DOHH2 (cell line): ENCODE measurements at regions not wholly inside any gene's neighbourhood (a gene's known extent, or its start where the extent isn't known, plus 50 kb on each side); places are given as distances from the start of the nearest gene placed in this dataset.
"Not testable (repeated sequence)": the region's sequence is repeated elsewhere in the genome, so short reads cannot be mapped to it uniquely, and the experiment has no call there.

Experiments
- CTCF ChIP-seq: fragments of 200-600 bp; sonication (generic); IDR thresholded peaks from one replicate; pipeline ENCODE4 v1.5.1; 2014; ENCODE audit warnings: antibody characterized with exemption, mild to moderate bottlenecking, low read depth, low read length; ENCODE audit not compliant: poor library complexity, severe bottlenecking
- EZH2phosphoT487 ChIP-seq: fragments of 200-600 bp; sonication (generic); IDR thresholded peaks from 2 replicates; pipeline ENCODE4 v1.6.1; 2017; ENCODE audit warnings: borderline replicate concordance, mild to moderate bottlenecking, antibody characterized with exemption, low read length, moderate library complexity, mixed read lengths

- TF ChIP-seq CTCF, EZH2phosphoT487: not testable (repeated sequence)
Measured at GRCh38 chr1:121052081-121052660, 132.0 kb downstream of the FAM72B start.
